AG09309 (cell line): ENCODE measurements at regions not wholly inside any gene's neighbourhood (a gene's known extent, or its start where the extent isn't known, plus 50 kb on each side); places are given as distances from the start of the nearest gene placed in this dataset.

ENCODE experiments used
- DNase-seq: peaks from one replicate; pipeline ENCODE4 v3.0.0-alpha.2; 2010; ENCODE audit warnings: low read depth
- H3K4me3 ChIP-seq: 2 replicates; pipeline ENCODE4 v1.5.1; 2011; ENCODE audit warnings: mild to moderate bottlenecking, low read depth, low read length, moderate library complexity; ENCODE audit not compliant: control insufficient read depth
- CTCF ChIP-seq: IDR thresholded peaks from 2 replicates; pipeline ENCODE4 v1.5.1; 2011; ENCODE audit warnings: mild to moderate bottlenecking, low read depth, low read length, inconsistent platforms; ENCODE audit not compliant: insufficient read depth, control insufficient read depth; ENCODE audit errors: missing control alignments

- DNase-seq: no peak
- no peak overlapping the region for H3K4me3 ChIP-seq
- TF ChIP-seq CTCF: no peak
Measured at GRCh38 chr19:29366757-29367156, 153.8 kb upstream of the UQCRFS1 start.

- DNase-seq: no peak
- no peak for TF ChIP-seq CTCF
- H3K4me3 ChIP-seq: no peak overlapping the region
Measured at GRCh38 chr19:29367791-29368222, 154.9 kb upstream of the UQCRFS1 start.

GRCh38 chr19:29370276-29370675 is 155.5 kb upstream of the VSTM2B start:
- TF ChIP-seq CTCF: no peak
- H3K4me3 ChIP-seq: no peak overlapping the region
- DNase-seq: no peak

DNA sequence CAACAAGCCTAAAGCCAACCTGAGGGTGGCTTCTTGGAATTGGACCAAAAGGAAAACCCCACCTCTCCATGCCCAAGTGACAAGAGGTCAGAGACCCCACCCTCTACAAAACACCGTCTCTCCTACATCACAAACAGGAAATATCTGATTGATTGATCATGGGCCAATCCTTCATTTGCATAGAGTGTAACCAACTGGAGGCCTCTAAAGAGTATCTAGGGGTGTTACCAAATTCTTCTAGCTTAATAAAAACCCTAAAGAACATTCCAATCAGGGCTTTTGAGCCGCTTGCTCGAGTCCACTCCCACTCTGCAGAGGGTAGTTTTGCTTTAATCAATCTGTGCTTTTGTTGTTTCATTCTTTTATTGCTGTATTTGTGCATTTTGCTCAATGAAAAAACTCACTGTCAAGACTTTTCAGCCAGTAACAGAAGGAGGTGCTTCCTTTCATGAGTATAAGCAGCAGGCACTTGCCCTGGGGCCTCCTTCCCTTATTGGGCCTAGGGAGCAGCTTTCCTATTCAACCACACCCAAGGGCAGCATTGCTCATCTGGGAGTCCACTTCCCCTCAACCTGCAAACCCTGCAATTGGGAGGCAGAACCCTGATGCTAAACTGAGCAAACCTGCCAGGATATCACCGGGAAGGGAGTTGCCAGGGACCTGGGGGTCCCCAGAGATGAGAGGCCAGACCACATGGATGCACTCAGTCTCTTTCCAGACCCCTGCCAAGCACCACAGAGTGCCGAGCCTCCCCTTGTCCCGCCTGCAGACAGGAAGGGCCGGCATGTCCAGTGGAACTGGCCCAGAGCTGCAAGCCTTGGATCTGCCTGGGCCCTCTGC is 154.3 kb upstream of the VSTM2B start:
- no peak for TF ChIP-seq CTCF
- DNase-seq: no peak
- H3K4me3 ChIP-seq: no peak overlapping the region

- DNase-seq: no peak
- TF ChIP-seq CTCF: no peak
Measured at GRCh38 chr19:29372091-29372415, 153.7 kb upstream of the VSTM2B start.

DNA sequence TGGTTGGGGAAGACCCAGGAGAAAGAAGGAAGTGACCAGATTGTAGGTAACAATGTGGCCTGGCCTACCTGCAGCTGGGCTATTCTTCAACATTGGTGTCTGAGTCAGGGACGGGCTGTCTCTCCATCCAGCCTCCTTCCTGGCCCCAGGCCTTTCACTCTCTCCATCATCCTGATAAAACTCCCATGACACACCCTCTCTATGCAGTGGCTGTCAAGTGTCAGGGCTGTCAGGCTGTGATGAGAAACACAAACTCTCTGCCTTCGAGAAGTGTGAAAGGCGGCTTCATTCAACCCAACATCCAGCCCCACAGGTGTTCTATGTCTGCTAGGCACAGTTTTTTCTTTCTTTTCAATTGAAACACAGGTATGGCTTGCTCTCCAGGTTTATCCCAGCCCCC is 153.3 kb upstream of the VSTM2B start:
- no peak overlapping the region for H3K4me3 ChIP-seq
- no peak for DNase-seq
- no peak for TF ChIP-seq CTCF

More at GRCh38 chr19:29372091-29372415, 153.7 kb upstream of the VSTM2B start:
- no peak overlapping the region for H3K4me3 ChIP-seq
